ENCODE measurements at regions not wholly inside any gene's neighbourhood (a gene's known extent, or its start where the extent isn't known, plus 50 kb on each side); places are given as distances from the start of the nearest gene placed in this dataset.

DNA sequence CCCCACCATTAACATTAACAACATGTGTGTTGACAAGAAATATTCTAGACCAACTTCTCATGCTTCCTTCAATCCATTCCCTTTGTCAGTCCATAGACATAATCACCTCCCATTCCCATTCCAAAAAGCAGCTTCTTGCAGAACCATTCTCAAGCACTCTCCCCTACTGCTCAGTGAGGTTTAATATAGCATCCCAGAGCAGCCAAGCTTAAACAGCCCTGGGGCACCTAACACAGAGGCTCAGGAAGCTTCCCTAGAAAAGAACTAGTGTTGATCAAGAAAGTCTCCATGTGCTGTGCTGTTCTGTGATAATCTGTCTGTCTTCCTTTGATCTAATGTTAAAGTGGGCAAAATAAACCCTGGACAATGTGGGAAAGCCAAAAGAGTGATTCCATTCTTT, 174.2 kb upstream of the NOCT start:
- TF ChIP-seq EZH2 (IDR thresholded peaks at IDR 0.05; ENCODE audit: insufficient read depth, poor library complexity, severe bottlenecking) (no peak), EZH2phosphoT487 (IDR thresholded peaks at IDR 0.05; ENCODE audit: insufficient read depth, low read depth) (no peak)

All from GM23248 (cell line).